GM13977 (cell line): ENCODE measurements at regions not wholly inside any gene's neighbourhood (a gene's known extent, or its start where the extent isn't known, plus 50 kb on each side); places are given as distances from the start of the nearest gene placed in this dataset.
"Not testable (repeated sequence)": the region's sequence is repeated elsewhere in the genome, so short reads cannot be mapped to it uniquely, and the experiment has no call there.

Source experiments
- DNase-seq: peaks from one replicate; pipeline ENCODE4 v3.0.0; 2012; ENCODE audit warnings: low spot score
- CTCF ChIP-seq: IDR thresholded peaks from 2 replicates; pipeline ENCODE4 v1.5.1; 2012; ENCODE audit warnings: mild to moderate bottlenecking, control low read depth; ENCODE audit not compliant: insufficient read depth; ENCODE audit errors: extremely low read depth, missing control alignments
- in situ Hi-C: fragments of 300-500 bp; cut with MboI; formaldehyde crosslinking; loops from one replicate; pipeline ENCODE4 v1.12.0; 2022; ENCODE audit warnings: low sequenced_read_pairs, low pct_unique_long_range_greater_than_20kb, mixed read lengths, inconsistent platforms; ENCODE audit not compliant: unreplicated experiment

- in situ Hi-C loops = no loop called here
- TF ChIP-seq CTCF = no peak
- DNase-seq = no peak
Measured at GRCh38 chr15:26032162-26032846, 169.2 kb upstream of the ATP10A start.

GRCh38 chr15:26029586-26029985 lies 166.5 kb upstream of the ATP10A start:
- DNase-seq, in situ Hi-C loops: not testable (repeated sequence)

DNA sequence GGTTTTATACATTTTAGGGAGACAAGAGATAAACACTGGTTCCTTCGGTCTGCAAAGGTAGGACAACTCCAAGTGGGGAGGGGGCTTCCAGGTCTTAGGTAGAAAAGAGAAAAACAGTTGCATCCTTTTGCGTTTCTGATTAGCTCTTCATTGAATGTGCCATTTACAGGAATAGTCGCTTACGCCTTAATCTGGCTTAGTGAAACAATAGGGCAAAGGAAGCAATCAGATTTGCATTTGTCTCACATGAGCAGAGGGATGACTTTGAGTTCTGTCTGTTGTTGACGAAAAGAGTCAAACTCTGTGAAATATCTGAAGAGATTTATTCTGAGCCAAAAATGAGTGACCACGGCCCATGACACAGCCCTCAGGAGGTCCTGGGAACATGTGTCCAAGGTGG lies 166.0 kb upstream of the ATP10A start:
- in situ Hi-C loops = no loop called here
- TF ChIP-seq CTCF = no peak
- no peak for DNase-seq

- DNase-seq = no peak
- TF ChIP-seq CTCF = no peak
- in situ Hi-C loops = no loop called here
Measured at GRCh38 chr15:26028086-26028740, 165.1 kb upstream of the ATP10A start.

DNA sequence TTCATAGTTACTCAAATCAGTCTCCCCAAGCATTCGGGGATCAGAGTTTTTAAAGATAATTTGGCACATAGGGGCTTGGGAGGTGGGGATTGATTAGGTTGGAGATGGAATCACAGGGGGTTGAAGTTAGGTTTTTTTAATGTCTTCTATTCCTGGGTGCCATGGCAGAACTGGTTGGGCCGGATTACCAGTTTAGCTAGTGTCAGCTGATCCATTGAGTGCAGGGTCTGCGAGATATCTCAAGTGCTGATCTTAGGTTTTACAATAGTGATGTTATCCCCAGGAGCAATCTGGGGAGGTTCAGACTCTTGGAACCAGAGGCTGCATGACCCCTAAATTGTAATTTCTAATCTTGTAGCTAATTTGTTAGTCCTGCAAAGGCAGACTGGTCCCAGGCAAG lies 163.5 kb upstream of the ATP10A start:
- in situ Hi-C loops, DNase-seq: not testable (repeated sequence)

DNA sequence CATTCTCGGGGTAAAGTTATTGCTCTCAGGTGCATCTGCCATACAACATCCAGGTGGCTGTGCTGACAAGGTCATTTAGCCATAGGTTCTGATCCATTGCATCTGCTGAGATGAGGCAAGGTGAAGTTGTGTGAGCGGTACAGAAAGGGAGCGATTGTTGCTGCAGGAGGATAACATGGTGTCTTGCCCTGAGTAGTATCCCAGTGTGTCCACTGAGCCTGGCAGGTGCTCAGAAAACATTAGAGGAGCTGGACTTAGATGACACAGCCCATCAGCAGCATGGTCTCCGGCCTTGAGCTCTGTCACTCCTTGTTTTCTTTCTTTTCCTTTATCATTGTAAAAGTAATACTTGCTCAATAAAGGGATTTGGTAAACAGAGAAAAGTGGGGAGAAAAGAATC lies 161.1 kb upstream of the ATP10A start:
- DNase-seq = no peak
- no peak for TF ChIP-seq CTCF
- in situ Hi-C loops = no loop called here

GRCh38 chr15:26023691-26024090 lies 160.6 kb upstream of the ATP10A start:
- no peak for DNase-seq
- in situ Hi-C loops = no loop called here
- TF ChIP-seq CTCF = no peak
